Left cardiac atrium (tissue), 4 donors: ENCODE measurements at regions not wholly inside any gene's neighbourhood (a gene's known extent, or its start where the extent isn't known, plus 50 kb on each side); places are given as distances from the start of the nearest gene placed in this dataset.
"Not testable (repeated sequence)": the region's sequence is repeated elsewhere in the genome, so short reads cannot be mapped to it uniquely, and the experiment has no call there.

Experiments used
- ATAC-seq, 2 donors: fragments of 200-7000 bp; cut with Tn5 transposase; one replicate each; pipeline ENCODE4 v1.9.1; 2020; ENCODE audit warnings: mild to moderate bottlenecking in 2 of 2, moderate library complexity in 2 of 2
- DNase-seq: peaks from one replicate; pipeline ENCODE4 v3.0.0-alpha.2; 2020
- intact Hi-C, 2 donors: fragments of 100-400 bp; cut with DNase I; formaldehyde crosslinking; loops; one replicate each; pipeline versions ENCODE4 v1.14.1 to v1.15.1; 2022 to 2023
- donor health status: DM: no; HTN: yes; CAD: no.
- donor health status: DM: no; HTN: yes; CAD: no; lungs with severe emphysema.
- donor health status: DM: yes; HTN: yes; CAD: no.
- donor health status: Dilated cardiomyopathy.

- intact Hi-C loops: no loop called here
- ATAC-seq (no peak), DNase-seq (no peak)
Observed at GRCh38 chr9:134540276-134541096, 101.1 kb upstream of the COL5A1 start.

- DNase-seq: no peak
- intact Hi-C loops: no loop called here
- ATAC-seq: no peak
Observed at GRCh38 chr9:134541097-134541747, 100.4 kb upstream of the COL5A1 start.

GRCh38 chr9:134544388-134545214 is 97.0 kb upstream of the COL5A1 start:
- intact Hi-C loops: no loop called here
- ATAC-seq: peak; percentile 66 to 86
- no peak for DNase-seq

GRCh38 chr9:134545215-134545542 is 96.4 kb upstream of the COL5A1 start:
- DNase-seq (no peak), ATAC-seq (no peak)
- intact Hi-C loops: no loop called here

- ATAC-seq (peak; percentile 31 to 36), DNase-seq (no peak)
- intact Hi-C loops: no loop called here
Observed at GRCh38 chr9:134545543-134546245, 95.9 kb upstream of the COL5A1 start.

GRCh38 chr9:134546246-134546731 is 95.3 kb upstream of the COL5A1 start:
- ATAC-seq: peak; percentile 29 to 33
- intact Hi-C loops: no loop called here
- DNase-seq: no peak

GRCh38 chr9:134546746-134547145 is 94.9 kb upstream of the COL5A1 start:
- ATAC-seq (no peak), DNase-seq (no peak)
- intact Hi-C loops: no loop called here

GRCh38 chr9:134547161-134548100 is 94.2 kb upstream of the COL5A1 start:
- intact Hi-C loops: no loop called here
- no peak for ATAC-seq
- DNase-seq: no peak

GRCh38 chr9:134548185-134548584 is 93.4 kb upstream of the COL5A1 start:
- DNase-seq: no peak
- intact Hi-C loops: no loop called here
- no peak for ATAC-seq

GRCh38 chr9:134548618-134549017 is 93.0 kb upstream of the COL5A1 start:
- ATAC-seq: no peak

GRCh38 chr9:134549336-134549735 is 92.3 kb upstream of the COL5A1 start:
- intact Hi-C loops: no loop called here
- no peak for DNase-seq
- ATAC-seq: no peak

More at GRCh38 chr9:134548618-134549017, 93.0 kb upstream of the COL5A1 start:
- no peak for DNase-seq
- intact Hi-C loops: no loop called here

GRCh38 chr9:134550081-134550480 is 91.5 kb upstream of the COL5A1 start:
- ATAC-seq, DNase-seq, intact Hi-C loops: not testable (repeated sequence)

- DNase-seq (no peak), ATAC-seq (no peak)
- intact Hi-C loops: no loop called here
Observed at GRCh38 chr9:134550584-134550983, 91.0 kb upstream of the COL5A1 start.

- DNase-seq (no peak), ATAC-seq (no peak)
- intact Hi-C loops: no loop called here
Observed at GRCh38 chr9:134551176-134551575, 90.4 kb upstream of the COL5A1 start.

GRCh38 chr9:134551644-134552348 is 89.8 kb upstream of the COL5A1 start:
- ATAC-seq: peak; percentile 35 to 68
- intact Hi-C loops: no loop called here
- peak; percentile 65 for DNase-seq

GRCh38 chr9:134552349-134552990 is 89.1 kb upstream of the COL5A1 start:
- ATAC-seq (no peak), DNase-seq (no peak)
- intact Hi-C loops: no loop called here
